Panc1 (cell line): ENCODE measurements at regions not wholly inside any gene's neighbourhood (a gene's known extent, or its start where the extent isn't known, plus 50 kb on each side); places are given as distances from the start of the nearest gene placed in this dataset.

Experiments used
- POLR2AphosphoS5 ChIP-seq: IDR thresholded peaks from 2 replicates; pipeline ENCODE4 v1.6.1; 2012; ENCODE audit warnings: mild to moderate bottlenecking, low read depth, low read length, moderate library complexity
- SIN3A ChIP-seq: IDR thresholded peaks from 2 replicates; pipeline ENCODE4 v1.6.1; 2012; ENCODE audit warnings: low read depth, mild to moderate bottlenecking, low read length, moderate library complexity, borderline replicate concordance; ENCODE audit not compliant: insufficient read depth
- TCF7L2 ChIP-seq: IDR thresholded peaks from 2 replicates; pipeline ENCODE4 v1.6.1; 2011; ENCODE audit warnings: mild to moderate bottlenecking, low read depth, low read length, inconsistent platforms
- TF ChIP-seq, protein P1 (sequence below): fragments of 450-650 bp; IDR thresholded peaks from 2 replicates; pipeline ENCODE4 v1.5.1; 2017; ENCODE audit warnings: mild to moderate bottlenecking
- TF ChIP-seq, protein P2 (sequence below), 2 experiments: IDR thresholded peaks; 2 replicates each; pipeline ENCODE4 v1.6.1; 2011 to 2012; ENCODE audit warnings: low read depth in 2 of 2, control low read depth in 1 of 2, low read length in 1 of 2, mild to moderate bottlenecking in 1 of 2, moderate library complexity in 1 of 2; ENCODE audit not compliant: insufficient read depth in 1 of 2

DNA sequence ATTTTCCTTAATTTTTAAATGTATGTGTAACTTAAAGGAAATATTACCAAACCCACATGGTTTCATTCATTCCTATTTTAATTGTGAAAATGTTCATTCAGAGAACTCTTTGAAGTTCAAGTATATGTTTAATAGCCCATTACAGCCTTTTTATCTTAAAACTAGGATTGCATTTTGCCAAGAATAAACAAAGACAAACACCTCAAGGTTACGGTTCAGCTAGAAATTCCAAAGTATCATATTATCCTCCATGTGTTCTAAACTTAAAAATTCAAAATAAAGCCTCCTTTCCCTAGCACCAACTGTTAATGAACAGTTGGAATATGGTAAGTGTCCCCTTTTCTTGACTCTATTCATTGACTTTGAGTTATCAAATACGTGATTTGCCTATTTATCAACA is 215.6 kb upstream of the SEMA3E start:
- TF ChIP-seq, protein P1, sequence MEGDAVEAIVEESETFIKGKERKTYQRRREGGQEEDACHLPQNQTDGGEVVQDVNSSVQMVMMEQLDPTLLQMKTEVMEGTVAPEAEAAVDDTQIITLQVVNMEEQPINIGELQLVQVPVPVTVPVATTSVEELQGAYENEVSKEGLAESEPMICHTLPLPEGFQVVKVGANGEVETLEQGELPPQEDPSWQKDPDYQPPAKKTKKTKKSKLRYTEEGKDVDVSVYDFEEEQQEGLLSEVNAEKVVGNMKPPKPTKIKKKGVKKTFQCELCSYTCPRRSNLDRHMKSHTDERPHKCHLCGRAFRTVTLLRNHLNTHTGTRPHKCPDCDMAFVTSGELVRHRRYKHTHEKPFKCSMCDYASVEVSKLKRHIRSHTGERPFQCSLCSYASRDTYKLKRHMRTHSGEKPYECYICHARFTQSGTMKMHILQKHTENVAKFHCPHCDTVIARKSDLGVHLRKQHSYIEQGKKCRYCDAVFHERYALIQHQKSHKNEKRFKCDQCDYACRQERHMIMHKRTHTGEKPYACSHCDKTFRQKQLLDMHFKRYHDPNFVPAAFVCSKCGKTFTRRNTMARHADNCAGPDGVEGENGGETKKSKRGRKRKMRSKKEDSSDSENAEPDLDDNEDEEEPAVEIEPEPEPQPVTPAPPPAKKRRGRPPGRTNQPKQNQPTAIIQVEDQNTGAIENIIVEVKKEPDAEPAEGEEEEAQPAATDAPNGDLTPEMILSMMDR, result no peak
- TF ChIP-seq, protein P2, sequence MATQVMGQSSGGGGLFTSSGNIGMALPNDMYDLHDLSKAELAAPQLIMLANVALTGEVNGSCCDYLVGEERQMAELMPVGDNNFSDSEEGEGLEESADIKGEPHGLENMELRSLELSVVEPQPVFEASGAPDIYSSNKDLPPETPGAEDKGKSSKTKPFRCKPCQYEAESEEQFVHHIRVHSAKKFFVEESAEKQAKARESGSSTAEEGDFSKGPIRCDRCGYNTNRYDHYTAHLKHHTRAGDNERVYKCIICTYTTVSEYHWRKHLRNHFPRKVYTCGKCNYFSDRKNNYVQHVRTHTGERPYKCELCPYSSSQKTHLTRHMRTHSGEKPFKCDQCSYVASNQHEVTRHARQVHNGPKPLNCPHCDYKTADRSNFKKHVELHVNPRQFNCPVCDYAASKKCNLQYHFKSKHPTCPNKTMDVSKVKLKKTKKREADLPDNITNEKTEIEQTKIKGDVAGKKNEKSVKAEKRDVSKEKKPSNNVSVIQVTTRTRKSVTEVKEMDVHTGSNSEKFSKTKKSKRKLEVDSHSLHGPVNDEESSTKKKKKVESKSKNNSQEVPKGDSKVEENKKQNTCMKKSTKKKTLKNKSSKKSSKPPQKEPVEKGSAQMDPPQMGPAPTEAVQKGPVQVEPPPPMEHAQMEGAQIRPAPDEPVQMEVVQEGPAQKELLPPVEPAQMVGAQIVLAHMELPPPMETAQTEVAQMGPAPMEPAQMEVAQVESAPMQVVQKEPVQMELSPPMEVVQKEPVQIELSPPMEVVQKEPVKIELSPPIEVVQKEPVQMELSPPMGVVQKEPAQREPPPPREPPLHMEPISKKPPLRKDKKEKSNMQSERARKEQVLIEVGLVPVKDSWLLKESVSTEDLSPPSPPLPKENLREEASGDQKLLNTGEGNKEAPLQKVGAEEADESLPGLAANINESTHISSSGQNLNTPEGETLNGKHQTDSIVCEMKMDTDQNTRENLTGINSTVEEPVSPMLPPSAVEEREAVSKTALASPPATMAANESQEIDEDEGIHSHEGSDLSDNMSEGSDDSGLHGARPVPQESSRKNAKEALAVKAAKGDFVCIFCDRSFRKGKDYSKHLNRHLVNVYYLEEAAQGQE (IDR thresholded peaks at IDR 0.05; ENCODE audit: insufficient read depth in 1 of 2, low read depth in 2 of 2, low read length in 1 of 2), result no peak
- no peak for TF ChIP-seq POLR2AphosphoS5
- TF ChIP-seq TCF7L2, result no peak
- TF ChIP-seq SIN3A, result no peak
